NCI-H2171 treated with DMSO at 0.1 percent for 48 hours (cell line): ENCODE measurements at regions not wholly inside any gene's neighbourhood (a gene's known extent, or its start where the extent isn't known, plus 50 kb on each side); places are given as distances from the start of the nearest gene placed in this dataset.

Experiments used
- DNase-seq: peaks from one replicate; lab custom pipeline; 2025; lab: John Stamatoyannopoulos, UW

- DNase-seq = peak; percentile 71
Measured at GRCh38 chr16:85309656-85310587, 197.7 kb upstream of the CIBAR2 start.

- DNase-seq = no peak
Measured at GRCh38 chr16:85310868-85311585, 198.8 kb upstream of the CIBAR2 start.

- no peak for DNase-seq
Measured at GRCh38 chr16:85311741-85312140, 199.5 kb upstream of the CIBAR2 start.

- DNase-seq = no peak
Measured at GRCh38 chr16:85312174-85312573, 199.9 kb upstream of the CIBAR2 start.

GRCh38 chr16:85312642-85313525, 200.6 kb upstream of the CIBAR2 start:
- no peak for DNase-seq

GRCh38 chr16:85313526-85314301, 201.4 kb upstream of the CIBAR2 start:
- DNase-seq = peak; percentile 60

- peak; percentile 80 for DNase-seq
Measured at GRCh38 chr16:85314512-85314971, 202.3 kb upstream of the CIBAR2 start.

GRCh38 chr16:85315866-85316265, 203.6 kb upstream of the CIBAR2 start:
- DNase-seq = no peak

GRCh38 chr16:85316321-85316919, 204.1 kb upstream of the CIBAR2 start:
- no peak for DNase-seq

- DNase-seq = no peak
Measured at GRCh38 chr16:85316944-85317343, 204.7 kb upstream of the CIBAR2 start.

- no peak for DNase-seq
Measured at GRCh38 chr16:85317704-85318103, 205.4 kb upstream of the CIBAR2 start.

- no peak for DNase-seq
Measured at GRCh38 chr16:85319208-85319983, 207.1 kb upstream of the CIBAR2 start.

GRCh38 chr16:85319984-85320440, 207.7 kb upstream of the CIBAR2 start:
- DNase-seq = no peak

GRCh38 chr16:85320677-85321385, 208.6 kb upstream of the CIBAR2 start:
- DNase-seq = no peak

GRCh38 chr16:85321509-85322271, 209.4 kb upstream of the CIBAR2 start:
- no peak for DNase-seq

- no peak for DNase-seq
Measured at GRCh38 chr16:85323230-85323960, 211.1 kb upstream of the CIBAR2 start.

GRCh38 chr16:85323961-85324253, 211.6 kb upstream of the CIBAR2 start:
- DNase-seq = no peak

GRCh38 chr16:85324488-85324887, 212.2 kb upstream of the CIBAR2 start:
- DNase-seq = no peak
